ENCODE measurements at regions not wholly inside any gene's neighbourhood (a gene's known extent, or its start where the extent isn't known, plus 50 kb on each side); places are given as distances from the start of the nearest gene placed in this dataset.

DNA sequence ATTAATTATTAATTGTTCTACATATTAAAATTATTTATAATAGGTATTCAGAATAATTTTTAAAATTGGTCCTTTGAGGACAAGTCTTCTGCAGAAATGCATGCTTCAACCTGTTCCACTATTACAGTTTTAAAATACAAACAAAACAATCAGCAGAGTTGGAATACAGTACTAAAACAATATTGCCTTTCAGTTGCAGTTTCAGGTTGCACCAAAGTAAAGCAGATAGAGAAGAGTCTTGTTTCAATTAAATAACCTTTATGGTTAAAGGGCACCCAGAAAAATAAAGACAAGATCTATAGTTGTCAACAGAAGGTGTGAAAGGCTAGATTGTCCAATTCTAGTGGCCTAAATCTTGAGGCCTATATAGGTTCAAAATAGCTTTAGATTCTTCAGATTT is 424.5 kb downstream of the FOXG1 start:
- DNase-seq (ENCODE audit: low read depth) = no peak
- H3K4me3 ChIP-seq (ENCODE audit: low read depth, low read length) = no peak overlapping the region
- H3K36me3 ChIP-seq (ENCODE audit: control insufficient read depth, insufficient read depth, low read length) = no peaks in the 10 kb centered on the region
- no peaks in the 10 kb centered on the region for H3K27me3 ChIP-seq (ENCODE audit: control insufficient read depth, insufficient read depth, low read length)
- FAIRE-seq = no peak
- TF ChIP-seq, protein P1, sequence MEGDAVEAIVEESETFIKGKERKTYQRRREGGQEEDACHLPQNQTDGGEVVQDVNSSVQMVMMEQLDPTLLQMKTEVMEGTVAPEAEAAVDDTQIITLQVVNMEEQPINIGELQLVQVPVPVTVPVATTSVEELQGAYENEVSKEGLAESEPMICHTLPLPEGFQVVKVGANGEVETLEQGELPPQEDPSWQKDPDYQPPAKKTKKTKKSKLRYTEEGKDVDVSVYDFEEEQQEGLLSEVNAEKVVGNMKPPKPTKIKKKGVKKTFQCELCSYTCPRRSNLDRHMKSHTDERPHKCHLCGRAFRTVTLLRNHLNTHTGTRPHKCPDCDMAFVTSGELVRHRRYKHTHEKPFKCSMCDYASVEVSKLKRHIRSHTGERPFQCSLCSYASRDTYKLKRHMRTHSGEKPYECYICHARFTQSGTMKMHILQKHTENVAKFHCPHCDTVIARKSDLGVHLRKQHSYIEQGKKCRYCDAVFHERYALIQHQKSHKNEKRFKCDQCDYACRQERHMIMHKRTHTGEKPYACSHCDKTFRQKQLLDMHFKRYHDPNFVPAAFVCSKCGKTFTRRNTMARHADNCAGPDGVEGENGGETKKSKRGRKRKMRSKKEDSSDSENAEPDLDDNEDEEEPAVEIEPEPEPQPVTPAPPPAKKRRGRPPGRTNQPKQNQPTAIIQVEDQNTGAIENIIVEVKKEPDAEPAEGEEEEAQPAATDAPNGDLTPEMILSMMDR (IDR thresholded peaks at IDR 0.05; ENCODE audit: insufficient read depth, low read length, severe bottlenecking) = no peak

DNA sequence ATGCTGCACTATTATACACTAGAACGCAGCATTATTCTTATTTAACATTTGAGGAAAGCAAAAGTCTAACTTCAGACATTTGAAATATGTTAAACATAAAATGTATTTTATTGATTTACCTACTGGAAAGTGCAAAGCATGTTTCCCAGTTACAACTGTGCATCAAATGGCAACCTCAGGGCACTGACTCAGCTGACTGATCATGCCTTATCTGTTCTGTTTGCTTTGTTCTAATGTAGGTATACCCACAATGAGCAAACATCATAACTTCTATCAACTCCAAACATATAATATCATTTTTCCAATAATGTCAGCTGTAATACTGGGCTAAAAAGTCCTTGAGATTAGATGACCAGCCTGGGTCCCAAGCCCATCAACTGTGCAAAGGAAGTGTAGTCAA is 431.0 kb downstream of the FOXG1 start:
- Histone ChIP-seq H3K27me3 (ENCODE audit: control insufficient read depth, insufficient read depth, low read length) (no peaks in the 10 kb centered on the region), H3K36me3 (ENCODE audit: control insufficient read depth, insufficient read depth, low read length) (no peaks in the 10 kb centered on the region), H3K4me3 (ENCODE audit: low read depth, low read length) (no peak overlapping the region)
- FAIRE-seq (no peak), DNase-seq (ENCODE audit: low read depth) (peak; percentile 25)
- TF ChIP-seq, protein P1 (IDR thresholded peaks at IDR 0.05; ENCODE audit: insufficient read depth, low read length, severe bottlenecking) = no peak

DNA sequence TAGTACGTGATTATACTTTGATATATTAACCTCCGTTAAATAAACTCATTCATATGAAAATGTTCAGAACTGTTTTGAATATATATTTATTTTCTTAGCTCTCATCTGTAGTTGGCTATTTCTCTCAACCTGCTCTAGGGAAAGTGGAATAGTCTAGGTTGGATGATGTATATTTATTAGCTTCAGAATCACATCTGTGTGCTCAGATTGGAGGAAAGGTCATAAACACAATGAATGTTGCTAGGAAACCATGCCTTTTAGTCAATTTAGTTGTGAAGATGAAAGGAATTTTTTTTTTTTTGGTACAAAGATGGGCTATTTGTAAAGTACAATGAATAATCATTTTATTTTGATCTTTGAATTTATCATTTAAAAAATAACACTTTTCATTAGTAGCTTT is 439.1 kb downstream of the FOXG1 start:
- DNase-seq (ENCODE audit: low read depth) (no peak), FAIRE-seq (no peak)
- no peaks in the 10 kb centered on the region for H3K36me3 ChIP-seq (ENCODE audit: control insufficient read depth, insufficient read depth, low read length)
- TF ChIP-seq, protein P1 (IDR thresholded peaks at IDR 0.05; ENCODE audit: insufficient read depth, low read length, severe bottlenecking) = no peak
- H3K27me3 ChIP-seq (ENCODE audit: control insufficient read depth, insufficient read depth, low read length) = no peaks in the 10 kb centered on the region
- no peak overlapping the region for H3K4me3 ChIP-seq (ENCODE audit: low read depth, low read length)

DNA sequence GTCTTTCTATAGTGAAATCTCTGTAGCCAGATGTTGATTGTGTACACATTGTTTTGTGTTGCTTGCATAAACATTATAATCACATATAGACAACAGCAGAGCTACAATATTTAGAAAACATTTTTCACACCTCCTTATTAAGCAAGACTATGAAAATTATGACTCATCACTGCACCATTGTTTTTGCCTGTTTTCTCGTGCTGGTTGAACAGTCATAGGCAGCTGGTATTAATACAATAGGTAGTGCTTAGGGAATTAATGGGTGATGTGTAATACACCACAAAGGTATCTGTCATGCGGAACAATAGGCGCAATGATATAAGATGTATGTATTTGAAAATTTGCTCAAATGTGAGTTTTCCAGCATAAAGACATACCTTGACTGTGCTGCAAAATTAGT is 449.3 kb downstream of the FOXG1 start:
- no peak overlapping the region for H3K4me3 ChIP-seq (ENCODE audit: low read depth, low read length)
- TF ChIP-seq, protein P1 (IDR thresholded peaks at IDR 0.05; ENCODE audit: insufficient read depth, low read length, severe bottlenecking) = no peak
- H3K36me3 ChIP-seq (ENCODE audit: control insufficient read depth, insufficient read depth, low read length) = no peaks in the 10 kb centered on the region
- H3K27me3 ChIP-seq (ENCODE audit: control insufficient read depth, insufficient read depth, low read length) = no peaks in the 10 kb centered on the region
- FAIRE-seq = no peak
- peak; percentile 92 for DNase-seq (ENCODE audit: low read depth)

DNA sequence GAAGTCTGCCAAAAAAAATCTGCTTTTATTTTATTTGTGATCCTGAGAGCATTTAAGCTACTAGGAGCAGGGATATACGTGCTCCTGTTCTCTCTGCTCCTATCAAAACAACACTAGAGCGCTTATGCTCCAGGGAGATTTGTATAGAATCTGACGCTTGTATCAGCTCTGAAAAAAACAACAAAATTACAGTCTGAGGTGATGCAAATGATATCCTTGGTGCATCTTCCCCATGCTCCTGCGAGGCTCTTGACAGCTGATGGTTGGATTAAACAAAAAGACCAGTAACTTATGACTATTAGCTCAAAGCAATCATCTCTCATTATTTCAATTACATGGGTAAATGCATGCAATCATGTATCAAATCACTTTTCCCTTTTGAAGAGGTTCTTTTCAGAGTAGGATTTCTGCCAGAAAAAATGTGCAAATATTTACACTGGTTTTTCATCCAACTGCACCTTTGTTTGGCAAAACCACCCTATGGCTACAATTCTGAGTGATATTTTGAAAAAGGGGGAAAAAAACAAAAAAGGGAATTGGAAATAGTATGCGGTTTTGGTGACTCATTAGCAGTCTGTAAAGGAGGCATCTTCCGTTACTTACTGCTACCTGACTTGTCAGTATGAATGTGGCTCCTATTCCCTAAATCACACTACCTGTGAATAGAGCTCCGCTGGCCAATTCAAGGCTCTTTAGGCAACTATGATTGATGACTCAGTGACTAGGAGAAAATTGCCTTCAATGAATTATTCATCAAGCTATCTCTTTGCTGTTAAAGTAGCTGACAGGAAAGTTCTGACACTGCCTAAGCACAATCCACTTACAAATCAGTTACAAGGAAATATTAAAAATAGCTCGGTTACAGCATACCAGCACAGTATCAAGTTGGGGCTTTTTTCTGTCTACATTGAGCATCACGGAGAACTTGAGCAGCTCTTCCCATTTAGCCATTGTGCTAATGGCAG is 450.0 kb downstream of the FOXG1 start:
- TF ChIP-seq, protein P1 (IDR thresholded peaks at IDR 0.05; ENCODE audit: insufficient read depth, low read length, severe bottlenecking) = no peak
- Histone ChIP-seq H3K36me3 (ENCODE audit: control insufficient read depth, insufficient read depth, low read length) (no peaks in the 10 kb centered on the region), H3K4me3 (ENCODE audit: low read depth, low read length) (no peak overlapping the region), H3K27me3 (ENCODE audit: control insufficient read depth, insufficient read depth, low read length) (no peaks in the 10 kb centered on the region)
- no peak for FAIRE-seq
- peak; percentile 89 for DNase-seq (ENCODE audit: low read depth)
